ENCODE measurements at regions not wholly inside any gene's neighbourhood (a gene's known extent, or its start where the extent isn't known, plus 50 kb on each side); places are given as distances from the start of the nearest gene placed in this dataset.

GRCh38 chr14:28120391-28120790, 646.2 kb upstream of the FOXG1 start:
- no peak for TF ChIP-seq ZBTB7A (IDR thresholded peaks at IDR 0.05; ENCODE audit: low read depth)
- no peak for TF ChIP-seq REST (IDR thresholded peaks at IDR 0.05; ENCODE audit: low read depth)
- no peak for TF ChIP-seq MAX (IDR thresholded peaks at IDR 0.05)
- TF ChIP-seq EP300 (IDR thresholded peaks at IDR 0.05; ENCODE audit: borderline replicate concordance): no peak
- no peak for TF ChIP-seq YY1 (IDR thresholded peaks at IDR 0.05; ENCODE audit: low read depth)
- TF ChIP-seq CREB1 (IDR thresholded peaks at IDR 0.05; ENCODE audit: low read depth): no peak
- TF ChIP-seq RAD21 (IDR thresholded peaks at IDR 0.05; ENCODE audit: low read depth): no peak
- no peak for TF ChIP-seq FOXM1 (IDR thresholded peaks at IDR 0.05; ENCODE audit: borderline replicate concordance, low read depth)
